ENCODE measurements at regions not wholly inside any gene's neighbourhood (a gene's known extent, or its start where the extent isn't known, plus 50 kb on each side); places are given as distances from the start of the nearest gene placed in this dataset.

- no peak for ATAC-seq
These were observed 741.7 kb downstream of the VRK1 start for GRCh38 chr14:97538749-97539410.

- ATAC-seq, result no peak
These were observed 742.2 kb downstream of the VRK1 start for GRCh38 chr14:97539411-97539795.

GRCh38 chr14:97539884-97540283 lies 742.7 kb downstream of the VRK1 start:
- no peak for ATAC-seq

- no peak for ATAC-seq
These were observed 746.0 kb downstream of the VRK1 start for GRCh38 chr14:97543221-97543620.

- no peak for ATAC-seq
These were observed 746.6 kb downstream of the VRK1 start for GRCh38 chr14:97543816-97544215.

- ATAC-seq, result no peak
These were observed 747.4 kb downstream of the VRK1 start for GRCh38 chr14:97544571-97544970.

- no peak for ATAC-seq
These were observed 749.5 kb downstream of the VRK1 start for GRCh38 chr14:97546491-97547230.

GRCh38 chr14:97550463-97550862 lies 753.3 kb downstream of the VRK1 start:
- ATAC-seq, result no peak

GRCh38 chr14:97554597-97554996 lies 757.4 kb downstream of the VRK1 start:
- ATAC-seq, result no peak

GRCh38 chr14:97564334-97564733 lies 767.2 kb downstream of the VRK1 start:
- ATAC-seq, result no peak

- ATAC-seq, result no peak
These were observed 774.0 kb downstream of the VRK1 start for GRCh38 chr14:97571201-97571600.

- no peak for ATAC-seq
These were observed 774.8 kb downstream of the VRK1 start for GRCh38 chr14:97571866-97572555.

GRCh38 chr14:97572583-97573458 lies 775.6 kb downstream of the VRK1 start:
- ATAC-seq, result no peak

- no peak for ATAC-seq
These were observed 778.5 kb downstream of the VRK1 start for GRCh38 chr14:97575677-97576076.

GRCh38 chr14:97578982-97579548 lies 781.9 kb downstream of the VRK1 start:
- no peak for ATAC-seq

- ATAC-seq, result peak; percentile 13
These were observed 783.8 kb downstream of the VRK1 start for GRCh38 chr14:97581016-97581415.

- no peak for ATAC-seq
These were observed 784.8 kb downstream of the VRK1 start for GRCh38 chr14:97582022-97582421.

- no peak for ATAC-seq
These were observed 787.3 kb downstream of the VRK1 start for GRCh38 chr14:97584528-97584927.

- ATAC-seq, result no peak
These were observed 795.3 kb downstream of the VRK1 start for GRCh38 chr14:97592341-97592980.

GRCh38 chr14:97594306-97594705 lies 797.1 kb downstream of the VRK1 start:
- ATAC-seq, result no peak

GRCh38 chr14:97602438-97603117 lies 805.4 kb downstream of the VRK1 start:
- no peak for ATAC-seq
